GM12892 (cell line): ENCODE measurements at regions not wholly inside any gene's neighbourhood (a gene's known extent, or its start where the extent isn't known, plus 50 kb on each side); places are given as distances from the start of the nearest gene placed in this dataset.

ENCODE experiments used
- POLR2A ChIP-seq: IDR thresholded peaks from 2 replicates; pipeline ENCODE4 v1.6.1; 2011; ENCODE audit warnings: low read depth, low read length, control low read depth
- POLR2AphosphoS5 ChIP-seq: IDR thresholded peaks from 2 replicates; pipeline ENCODE4 v1.6.1; 2011; ENCODE audit warnings: low read depth, low read length, control low read depth

GRCh38 chr9:80467632-80468031, 895.9 kb downstream of the TLE4 start:
- no peak for TF ChIP-seq POLR2A
- TF ChIP-seq POLR2AphosphoS5, result no peak
